Neural progenitor cell (in vitro differentiated cells): ENCODE measurements at regions not wholly inside any gene's neighbourhood (a gene's known extent, or its start where the extent isn't known, plus 50 kb on each side); places are given as distances from the start of the nearest gene placed in this dataset.

Experiments used
- DNase-seq: peaks from one replicate; pipeline ENCODE4 v3.0.0-alpha.2; 2016; ENCODE audit warnings: low spot score
- H2AFZ ChIP-seq: fragments of 200-600 bp; sonication (generic); replicated peaks from 2 replicates; pipeline ENCODE4 v1.6.1; 2016; ENCODE audit warnings: antibody characterized with exemption
- H3F3A ChIP-seq: fragments of 200-600 bp; sonication (generic); 2 replicates; pipeline ENCODE4 v1.6.1; 2016; ENCODE audit warnings: antibody characterized with exemption, low read depth
- H3K27ac ChIP-seq: fragments of 200-600 bp; sonication (generic); 2 replicates; pipeline ENCODE4 v1.5.1; 2016; ENCODE audit warnings: mild to moderate bottlenecking
- H3K27me3 ChIP-seq: fragments of 200-600 bp; sonication (generic); 2 replicates; pipeline ENCODE4 v1.6.1; 2016; ENCODE audit warnings: mild to moderate bottlenecking, moderate library complexity
- H3K36me3 ChIP-seq: fragments of 200-600 bp; sonication (generic); 2 replicates; pipeline ENCODE4 v1.5.1; 2016
- H3K4me1 ChIP-seq: fragments of 200-600 bp; sonication (generic); 2 replicates; pipeline ENCODE4 v1.6.1; 2016; ENCODE audit warnings: mixed run types
- H3K4me2 ChIP-seq: fragments of 200-600 bp; sonication (generic); 2 replicates; pipeline ENCODE4 v1.6.1; 2016
- H3K4me3 ChIP-seq: fragments of 200-600 bp; sonication (generic); 2 replicates; pipeline ENCODE4 v1.5.1; 2016
- H3K79me2 ChIP-seq: fragments of 200-600 bp; sonication (generic); 2 replicates; pipeline ENCODE4 v1.6.1; 2016; ENCODE audit warnings: low read depth
- H3K9ac ChIP-seq: fragments of 200-600 bp; sonication (generic); 2 replicates; pipeline ENCODE4 v1.6.1; 2016
- H3K9me3 ChIP-seq: fragments of 200-600 bp; sonication (generic); 2 replicates; pipeline ENCODE4 v1.5.1; 2016; ENCODE audit warnings: low read depth
- H4K20me1 ChIP-seq: fragments of 200-600 bp; sonication (generic); 2 replicates; pipeline ENCODE4 v1.6.1; 2016; ENCODE audit warnings: low read depth
- H3K27ac Mint-ChIP-seq: 3 replicates; pipeline ENCODE4 v1.8.0; 2021; ENCODE audit warnings: mixed read lengths
- H3K27me3 Mint-ChIP-seq: 2 replicates; pipeline ENCODE4 v1.8.0; 2022; ENCODE audit warnings: low read depth, mild to moderate bottlenecking, inconsistent platforms, moderate library complexity, mixed read lengths; ENCODE audit not compliant: insufficient read depth
- H3K36me3 Mint-ChIP-seq: 3 replicates; pipeline ENCODE4 v1.8.0; 2021; ENCODE audit warnings: mixed read lengths
- H3K4me1 Mint-ChIP-seq: 3 replicates; pipeline ENCODE4 v1.8.0; 2021; ENCODE audit warnings: mixed read lengths
- H3K4me3 Mint-ChIP-seq: 3 replicates; pipeline ENCODE4 v1.8.0; 2021; ENCODE audit warnings: mild to moderate bottlenecking, moderate library complexity, mixed read lengths
- H3K9me3 Mint-ChIP-seq: 3 replicates; pipeline ENCODE4 v1.8.0; 2020; ENCODE audit warnings: mixed read lengths
- CTCF ChIP-seq: fragments of 200-600 bp; sonication (generic); IDR thresholded peaks from 2 replicates; pipeline ENCODE4 v1.5.1; 2017; ENCODE audit warnings: antibody characterized with exemption, mild to moderate bottlenecking
- EZH2 ChIP-seq: fragments of 200-600 bp; sonication (generic); IDR thresholded peaks from 2 replicates; pipeline ENCODE4 v1.6.1; 2017; ENCODE audit warnings: antibody characterized with exemption, mild to moderate bottlenecking, moderate library complexity
- EZH2phosphoT487 ChIP-seq: fragments of 200-600 bp; sonication (generic); IDR thresholded peaks from 2 replicates; pipeline ENCODE4 v1.6.1; 2017; ENCODE audit warnings: antibody characterized with exemption

- Histone ChIP-seq H3K79me2 (no peaks in the 10 kb centered on the region), H3K9ac (no peak overlapping the region), H2AFZ (no peak overlapping the region), H4K20me1 (no peaks in the 10 kb centered on the region), H3K27ac (no peak overlapping the region), H3K36me3 (no peaks in the 10 kb centered on the region), H3K9me3 (no peaks in the 10 kb centered on the region), H3F3A (no peaks in the 10 kb centered on the region), H3K4me1 (peaks cover 6% of the 10 kb centered on the region), H3K4me3 (no peak overlapping the region), H3K27me3 (no peaks in the 10 kb centered on the region), H3K4me2 (no peak overlapping the region)
- Mint-ChIP-seq H3K9me3 (no peaks in the 10 kb centered on the region), H3K27ac (no peak overlapping the region), H3K27me3 (no peaks in the 10 kb centered on the region), H3K4me1 (no peaks in the 10 kb centered on the region), H3K4me3 (no peak overlapping the region), H3K36me3 (no peaks in the 10 kb centered on the region)
- no peak for DNase-seq
- TF ChIP-seq EZH2 = no peak
Measured at GRCh38 chr12:70074510-70074909, 168.7 kb upstream of the CNOT2 start.

- no peaks in the 10 kb centered on the region for H3K36me3 Mint-ChIP-seq
- no peak for TF ChIP-seq EZH2phosphoT487
- TF ChIP-seq CTCF = no peak
- TF ChIP-seq EZH2 = no peak
- H3K4me1 ChIP-seq = peaks cover 4% of the 10 kb centered on the region
- no peaks in the 10 kb centered on the region for H3K36me3 ChIP-seq
- H3K9me3 Mint-ChIP-seq = no peaks in the 10 kb centered on the region
- H3F3A ChIP-seq = no peaks in the 10 kb centered on the region
- H3K4me3 Mint-ChIP-seq = no peak overlapping the region
- no peak overlapping the region for H3K9ac ChIP-seq
- H3K27ac Mint-ChIP-seq = no peak overlapping the region
- no peaks in the 10 kb centered on the region for H3K27me3 Mint-ChIP-seq
- no peak overlapping the region for H3K4me3 ChIP-seq
- no peaks in the 10 kb centered on the region for H3K9me3 ChIP-seq
- no peaks in the 10 kb centered on the region for H3K4me1 Mint-ChIP-seq
- no peaks in the 10 kb centered on the region for H3K79me2 ChIP-seq
- H4K20me1 ChIP-seq = no peaks in the 10 kb centered on the region
- no peak overlapping the region for H3K4me2 ChIP-seq
- H3K27me3 ChIP-seq = no peaks in the 10 kb centered on the region
- DNase-seq = no peak
- H3K27ac ChIP-seq = no peak overlapping the region
- H2AFZ ChIP-seq = no peak overlapping the region
Measured at GRCh38 chr12:70077441-70077840, 165.8 kb upstream of the CNOT2 start.

GRCh38 chr12:70078161-70078560 lies 165.1 kb upstream of the CNOT2 start:
- Mint-ChIP-seq H3K27me3 (no peaks in the 10 kb centered on the region), H3K4me1 (no peaks in the 10 kb centered on the region), H3K36me3 (no peaks in the 10 kb centered on the region), H3K4me3 (no peak overlapping the region), H3K9me3 (no peaks in the 10 kb centered on the region), H3K27ac (no peak overlapping the region)
- no peaks in the 10 kb centered on the region for H3K27me3 ChIP-seq
- no peak for DNase-seq
- H3F3A ChIP-seq = no peaks in the 10 kb centered on the region
- H3K4me3 ChIP-seq = no peak overlapping the region
- no peak overlapping the region for H3K4me2 ChIP-seq
- no peaks in the 10 kb centered on the region for H3K79me2 ChIP-seq
- no peak for TF ChIP-seq CTCF
- TF ChIP-seq EZH2phosphoT487 = no peak
- TF ChIP-seq EZH2 = no peak
- no peaks in the 10 kb centered on the region for H4K20me1 ChIP-seq
- H3K36me3 ChIP-seq = no peaks in the 10 kb centered on the region
- H2AFZ ChIP-seq = no peak overlapping the region
- no peak overlapping the region for H3K9ac ChIP-seq
- no peaks in the 10 kb centered on the region for H3K9me3 ChIP-seq
- no peak overlapping the region for H3K27ac ChIP-seq
- H3K4me1 ChIP-seq = peaks cover 4% of the 10 kb centered on the region

GRCh38 chr12:70080566-70080965 lies 162.7 kb upstream of the CNOT2 start:
- no peaks in the 10 kb centered on the region for H3K36me3 ChIP-seq
- H3K4me1 ChIP-seq = no peaks in the 10 kb centered on the region
- H3K4me3 ChIP-seq = no peak overlapping the region
- TF ChIP-seq CTCF (no peak), EZH2 (no peak), EZH2phosphoT487 (no peak)
- no peak for DNase-seq
- H3K27ac Mint-ChIP-seq = no peak overlapping the region
- H3K4me3 Mint-ChIP-seq = no peak overlapping the region
- H2AFZ ChIP-seq = no peak overlapping the region
- no peaks in the 10 kb centered on the region for H3K79me2 ChIP-seq
- no peak overlapping the region for H3K27ac ChIP-seq
- H4K20me1 ChIP-seq = no peaks in the 10 kb centered on the region
- no peaks in the 10 kb centered on the region for H3K9me3 ChIP-seq
- H3K4me2 ChIP-seq = no peak overlapping the region
- no peaks in the 10 kb centered on the region for H3K4me1 Mint-ChIP-seq
- H3K36me3 Mint-ChIP-seq = no peaks in the 10 kb centered on the region
- H3K27me3 ChIP-seq = no peaks in the 10 kb centered on the region
- no peak overlapping the region for H3K9ac ChIP-seq
- no peaks in the 10 kb centered on the region for H3F3A ChIP-seq
- H3K27me3 Mint-ChIP-seq = no peaks in the 10 kb centered on the region
- no peaks in the 10 kb centered on the region for H3K9me3 Mint-ChIP-seq
